Body of pancreas (tissue), 4 donors: ENCODE measurements at regions not wholly inside any gene's neighbourhood (a gene's known extent, or its start where the extent isn't known, plus 50 kb on each side); places are given as distances from the start of the nearest gene placed in this dataset.

Experiments
- POLR2A ChIP-seq, 3 donors: fragments of 450-650 bp; IDR thresholded peaks; one replicate each; pipeline ENCODE4 v1.6.1; 2016; ENCODE audit warnings: antibody characterized with exemption in 3 of 3, mild to moderate bottlenecking in 2 of 3
- TF ChIP-seq, protein P1 (sequence below), 7 experiments: fragments of 450-650 bp in 4 of 7; fragments of 200-600 bp in 3 of 7; sonication (generic) in 3 of 7; IDR thresholded peaks; one replicate each; pipeline ENCODE4 v1.5.1; 2016 to 2019; ENCODE audit warnings: antibody characterized with exemption in 7 of 7

DNA sequence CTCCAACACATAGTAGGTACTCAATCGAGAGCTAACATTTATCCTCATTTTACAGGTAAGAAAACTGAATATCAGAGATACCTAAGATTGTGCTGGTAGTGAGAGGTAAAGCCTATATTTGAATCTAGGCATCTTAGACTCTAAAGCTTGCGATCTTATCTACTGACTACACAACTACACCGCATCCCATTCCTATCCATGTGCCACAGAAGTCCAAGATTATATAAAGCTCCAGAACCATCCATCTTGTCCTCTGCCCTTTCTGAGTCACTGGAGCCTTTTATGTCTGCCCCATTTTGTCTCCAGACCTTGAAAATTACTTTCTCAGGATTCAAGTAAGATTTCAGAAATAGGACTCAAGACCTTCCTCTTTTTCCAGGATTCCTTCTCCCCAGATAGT lies 84.4 kb downstream of the OR5AK2 start:
- TF ChIP-seq, protein P1, sequence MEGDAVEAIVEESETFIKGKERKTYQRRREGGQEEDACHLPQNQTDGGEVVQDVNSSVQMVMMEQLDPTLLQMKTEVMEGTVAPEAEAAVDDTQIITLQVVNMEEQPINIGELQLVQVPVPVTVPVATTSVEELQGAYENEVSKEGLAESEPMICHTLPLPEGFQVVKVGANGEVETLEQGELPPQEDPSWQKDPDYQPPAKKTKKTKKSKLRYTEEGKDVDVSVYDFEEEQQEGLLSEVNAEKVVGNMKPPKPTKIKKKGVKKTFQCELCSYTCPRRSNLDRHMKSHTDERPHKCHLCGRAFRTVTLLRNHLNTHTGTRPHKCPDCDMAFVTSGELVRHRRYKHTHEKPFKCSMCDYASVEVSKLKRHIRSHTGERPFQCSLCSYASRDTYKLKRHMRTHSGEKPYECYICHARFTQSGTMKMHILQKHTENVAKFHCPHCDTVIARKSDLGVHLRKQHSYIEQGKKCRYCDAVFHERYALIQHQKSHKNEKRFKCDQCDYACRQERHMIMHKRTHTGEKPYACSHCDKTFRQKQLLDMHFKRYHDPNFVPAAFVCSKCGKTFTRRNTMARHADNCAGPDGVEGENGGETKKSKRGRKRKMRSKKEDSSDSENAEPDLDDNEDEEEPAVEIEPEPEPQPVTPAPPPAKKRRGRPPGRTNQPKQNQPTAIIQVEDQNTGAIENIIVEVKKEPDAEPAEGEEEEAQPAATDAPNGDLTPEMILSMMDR (IDR thresholded peaks at IDR 0.05) = no peak
- no peak for TF ChIP-seq POLR2A (IDR thresholded peaks at IDR 0.05)
